ENCODE measurements at regions not wholly inside any gene's neighbourhood (a gene's known extent, or its start where the extent isn't known, plus 50 kb on each side); places are given as distances from the start of the nearest gene placed in this dataset.

GRCh38 chr21:16156841-16157489 is 427.2 kb downstream of the USP25 start:
- TF ChIP-seq POLR2A (IDR thresholded peaks at IDR 0.05) (no peak), CTCF (IDR thresholded peaks at IDR 0.05 in 8 of 11, conservative IDR thresholded peaks at IDR 0.05 in 3 of 11) (no peak)

All from spleen (tissue), 7 donors.